PC-9 (cell line): ENCODE measurements at regions not wholly inside any gene's neighbourhood (a gene's known extent, or its start where the extent isn't known, plus 50 kb on each side); places are given as distances from the start of the nearest gene placed in this dataset.

ENCODE experiments used
- CTCF ChIP-seq: fragments of 200-600 bp; sonication (generic); conservative IDR thresholded peaks from 2 replicates; pipeline ENCODE4 v1.6.1; 2017; ENCODE audit warnings: mixed run types, antibody characterized with exemption, mild to moderate bottlenecking, moderate library complexity
- EZH2 ChIP-seq: fragments of 200-600 bp; sonication (generic); IDR thresholded peaks from 2 replicates; pipeline ENCODE4 v1.8.0; 2017; ENCODE audit warnings: antibody characterized with exemption, low read depth

GRCh38 chr7:157471259-157472125, 134.7 kb downstream of the DNAJB6 start:
- TF ChIP-seq CTCF (no peak), EZH2 (no peak)
